ENCODE measurements at regions not wholly inside any gene's neighbourhood (a gene's known extent, or its start where the extent isn't known, plus 50 kb on each side); places are given as distances from the start of the nearest gene placed in this dataset.

DNA sequence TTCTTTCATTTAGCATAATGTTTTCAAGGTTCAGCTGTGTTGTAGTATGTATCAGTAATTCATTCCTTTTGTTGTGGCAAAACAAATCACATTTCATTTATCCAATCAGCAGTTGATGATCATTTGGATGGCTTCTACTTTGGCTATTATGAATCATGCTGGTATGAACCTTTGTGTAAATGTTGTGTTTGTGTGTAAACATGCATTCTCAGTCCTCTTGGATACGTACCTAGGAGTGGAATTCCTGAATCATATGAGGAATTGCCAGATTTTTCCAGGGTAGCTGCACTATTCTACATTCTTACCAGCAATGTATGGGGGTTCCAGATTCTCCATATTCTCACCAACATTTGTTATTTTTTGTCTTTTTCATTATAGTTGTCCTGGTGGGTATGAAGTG, 578.5 kb upstream of the MKI67 start:
- ATAC-seq (no peak), FAIRE-seq (no peak), DNase-seq (ENCODE audit: extremely low read depth in 1 of 4, low spot score in 3 of 4) (no peak)
- Histone ChIP-seq H3K79me2 (ENCODE audit: control insufficient read depth, insufficient read depth, low read length) (no peaks in the 10 kb centered on the region), H3K4me1 (replicated peaks in 1 of 2; ENCODE audit: control insufficient read depth in 2 of 2, insufficient read depth in 2 of 2, low read length in 2 of 2) (no peaks in the 10 kb centered on the region; a peak in 1 of 5 replicates), H3K4me3 (no peak overlapping the region), H3K9me3 (replicated peaks; ENCODE audit: control insufficient read depth, insufficient read depth, low read depth, low read length) (no peaks in the 10 kb centered on the region), H3K27ac (ENCODE audit: extremely low read depth, low read depth, low read length) (no peak overlapping the region), H2AFZ (ENCODE audit: low read depth, low read length) (no peak overlapping the region), H3K4me2 (ENCODE audit: insufficient read depth, low read length) (no peak overlapping the region), H3K9ac (ENCODE audit: insufficient read depth in 1 of 2, low read depth in 2 of 2, low read length in 2 of 2) (no peak overlapping the region), H4K20me1 (replicated peaks; ENCODE audit: control insufficient read depth, insufficient read depth, low read length) (no peaks in the 10 kb centered on the region), H3K9me1 (ENCODE audit: control insufficient read depth, insufficient read depth, low read length) (no peaks in the 10 kb centered on the region), H3K36me3 (ENCODE audit: control insufficient read depth, insufficient read depth, low read length) (no peaks in the 10 kb centered on the region), H3K27me3 (ENCODE audit: control insufficient read depth in 2 of 2, insufficient read depth in 2 of 2, low read length in 2 of 2) (peaks cover 3 to 12% of the 10 kb centered on the region in 2 experiments; a peak in 3 of 5 replicates)
- intact Hi-C loops (cut with micrococcal nuclease) (no loop called here), in situ Hi-C loops (cut with MboI) (no loop called here)
- ChIA-PET POLR2A (no interaction called here), CTCF (ENCODE audit: low intra/inter-chr PET ratio) (no interaction called here)
- BruUV-seq (replicated peaks): no TSS peak
- TF ChIP-seq MED1 (CRISPR knock-in tag; IDR thresholded peaks at IDR 0.05; ENCODE audit: borderline replicate concordance) (no peak), ZNF347 (CRISPR knock-in tag; IDR thresholded peaks at IDR 0.05; ENCODE audit: low read depth) (no peak), OTX1 (CRISPR knock-in tag; IDR thresholded peaks at IDR 0.05) (no peak), ESRRA (IDR thresholded peaks at IDR 0.05; ENCODE audit: borderline replicate concordance, low read depth) (no peak), HSF4 (CRISPR knock-in tag; IDR thresholded peaks at IDR 0.05; ENCODE audit: borderline replicate concordance) (no peak), STAG1 (CRISPR knock-in tag; IDR thresholded peaks at IDR 0.05; ENCODE audit: borderline replicate concordance) (no peak), FOXO4 (CRISPR knock-in tag; IDR thresholded peaks at IDR 0.05) (no peak)
- WGBS (ENCODE audit: insufficient coverage, low coverage, missing lambda C conversion rate): 0% methylated on average over 1 of the region's 1 CpG

Data from K562 (cell line).